ENCODE measurements at regions not wholly inside any gene's neighbourhood (a gene's known extent, or its start where the extent isn't known, plus 50 kb on each side); places are given as distances from the start of the nearest gene placed in this dataset.
A peak's percentile ranks its signal among the peaks of the same experiment; 100 is the strongest.

GRCh38 chr2:150144546-150145298 lies 342.7 kb downstream of the RND3 start:
- no peak overlapping the region for H3K4me3 ChIP-seq
- H3K4me2 ChIP-seq (ENCODE audit: unreplicated experiment) = no peak overlapping the region
- peaks cover 38% of the 10 kb centered on the region for H3K4me1 ChIP-seq (ENCODE audit: insufficient read depth)
- in situ Hi-C loops (cut with MboI) = no loop called here
- H4K20me1 ChIP-seq (ENCODE audit: insufficient read depth) = no peaks in the 10 kb centered on the region
- H3K27me3 ChIP-seq (replicated peaks; ENCODE audit: insufficient read depth) = no peaks in the 10 kb centered on the region
- no peaks in the 10 kb centered on the region for H3K79me2 ChIP-seq (ENCODE audit: insufficient read depth)
- H3K27ac ChIP-seq = no peak overlapping the region
- no peak overlapping the region for H3K9ac ChIP-seq
- H3K9me2 ChIP-seq (ENCODE audit: insufficient read depth) = no peaks in the 10 kb centered on the region
- H3F3A ChIP-seq (ENCODE audit: insufficient read depth) = peaks cover 32% of the 10 kb centered on the region
- DNase-seq = peak; percentile 67
- H3K9me3 ChIP-seq (ENCODE audit: low read depth) = no peaks in the 10 kb centered on the region
- TF ChIP-seq EZH2 (IDR thresholded peaks at IDR 0.05; ENCODE audit: insufficient read depth, poor library complexity, severe bottlenecking) (no peak), EZH2phosphoT487 (IDR thresholded peaks at IDR 0.05; ENCODE audit: insufficient read depth, low read depth) (no peak)
- 49 to 52% methylated on average over 2 of the region's 2 CpGs for WGBS, 2 experiments (ENCODE audit: low coverage in 1 of 2, low lambda C conversion rate in 2 of 2, missing lambda C conversion rate in 2 of 2)
- H2AFZ ChIP-seq = no peak overlapping the region
- H3K36me3 ChIP-seq (ENCODE audit: low read depth) = no peaks in the 10 kb centered on the region

- in situ Hi-C loops (cut with MboI) = no loop called here
Observed at GRCh38 chr2:150143087-150143536, 344.4 kb downstream of the RND3 start.

GRCh38 chr2:150142561-150142960 lies 344.9 kb downstream of the RND3 start:
- peaks cover 38% of the 10 kb centered on the region for H3K4me1 ChIP-seq (ENCODE audit: insufficient read depth)
- H3K9me2 ChIP-seq (ENCODE audit: insufficient read depth) = no peaks in the 10 kb centered on the region
- peaks cover 32% of the 10 kb centered on the region for H3F3A ChIP-seq (ENCODE audit: insufficient read depth)
- peak overlapping the region; percentile 49 for H3K4me2 ChIP-seq (ENCODE audit: unreplicated experiment)
- H3K27me3 ChIP-seq (replicated peaks; ENCODE audit: insufficient read depth) = no peaks in the 10 kb centered on the region
- H3K4me3 ChIP-seq = no peak overlapping the region
- no peaks in the 10 kb centered on the region for H3K9me3 ChIP-seq (ENCODE audit: low read depth)
- H3K9ac ChIP-seq = peak overlapping the region; percentile 36; the same call in 1 of the 2 replicates
- WGBS, 2 experiments (ENCODE audit: low coverage in 1 of 2, low lambda C conversion rate in 2 of 2, missing lambda C conversion rate in 2 of 2) = 97 to 100% methylated on average over 1 of the region's 1 CpG
- no peak overlapping the region for H2AFZ ChIP-seq
- DNase-seq = peak; percentile 83
- H4K20me1 ChIP-seq (ENCODE audit: insufficient read depth) = no peaks in the 10 kb centered on the region
- H3K79me2 ChIP-seq (ENCODE audit: insufficient read depth) = no peaks in the 10 kb centered on the region
- H3K36me3 ChIP-seq (ENCODE audit: low read depth) = no peaks in the 10 kb centered on the region
- in situ Hi-C loops (cut with MboI) = no loop called here
- H3K27ac ChIP-seq = peak overlapping the region; percentile 80
- no peak for TF ChIP-seq EZH2phosphoT487 (IDR thresholded peaks at IDR 0.05; ENCODE audit: insufficient read depth, low read depth)
- TF ChIP-seq EZH2 (IDR thresholded peaks at IDR 0.05; ENCODE audit: insufficient read depth, poor library complexity, severe bottlenecking) = no peak

More at GRCh38 chr2:150143087-150143536, 344.4 kb downstream of the RND3 start:
- Histone ChIP-seq H3K79me2 (ENCODE audit: insufficient read depth) (no peaks in the 10 kb centered on the region), H3K27ac (peak overlapping the region; percentile 80), H3K4me3 (no peak overlapping the region), H3F3A (ENCODE audit: insufficient read depth) (peaks cover 32% of the 10 kb centered on the region), H3K4me2 (ENCODE audit: unreplicated experiment) (peak overlapping the region; percentile 6), H3K9me2 (ENCODE audit: insufficient read depth) (no peaks in the 10 kb centered on the region), H3K27me3 (replicated peaks; ENCODE audit: insufficient read depth) (no peaks in the 10 kb centered on the region), H4K20me1 (ENCODE audit: insufficient read depth) (no peaks in the 10 kb centered on the region), H3K9me3 (ENCODE audit: low read depth) (no peaks in the 10 kb centered on the region), H3K4me1 (ENCODE audit: insufficient read depth) (peaks cover 38% of the 10 kb centered on the region), H3K9ac (no peak overlapping the region), H2AFZ (no peak overlapping the region), H3K36me3 (ENCODE audit: low read depth) (no peaks in the 10 kb centered on the region)
- WGBS, 2 experiments (ENCODE audit: low coverage in 1 of 2, low lambda C conversion rate in 2 of 2, missing lambda C conversion rate in 2 of 2) = 63 to 64% methylated on average over 7 of the region's 7 CpGs
- DNase-seq = peak; percentile 63
- TF ChIP-seq EZH2 (IDR thresholded peaks at IDR 0.05; ENCODE audit: insufficient read depth, poor library complexity, severe bottlenecking) (no peak), EZH2phosphoT487 (IDR thresholded peaks at IDR 0.05; ENCODE audit: insufficient read depth, low read depth) (no peak)

- Histone ChIP-seq H3K4me3 (no peak overlapping the region), H4K20me1 (ENCODE audit: insufficient read depth) (no peaks in the 10 kb centered on the region), H3K27me3 (replicated peaks; ENCODE audit: insufficient read depth) (no peaks in the 10 kb centered on the region), H2AFZ (no peak overlapping the region), H3K79me2 (ENCODE audit: insufficient read depth) (no peaks in the 10 kb centered on the region), H3K9ac (no peak overlapping the region), H3K36me3 (ENCODE audit: low read depth) (no peaks in the 10 kb centered on the region), H3F3A (ENCODE audit: insufficient read depth) (peaks cover 32% of the 10 kb centered on the region), H3K4me1 (ENCODE audit: insufficient read depth) (peaks cover 38% of the 10 kb centered on the region), H3K9me3 (ENCODE audit: low read depth) (no peaks in the 10 kb centered on the region), H3K27ac (peak overlapping the region; percentile 80), H3K4me2 (ENCODE audit: unreplicated experiment) (peak overlapping the region; percentile 49), H3K9me2 (ENCODE audit: insufficient read depth) (no peaks in the 10 kb centered on the region)
- peak; percentile 24 for DNase-seq
- no peak for TF ChIP-seq EZH2 (IDR thresholded peaks at IDR 0.05; ENCODE audit: insufficient read depth, poor library complexity, severe bottlenecking)
- no peak for TF ChIP-seq EZH2phosphoT487 (IDR thresholded peaks at IDR 0.05; ENCODE audit: insufficient read depth, low read depth)
- WGBS, 2 experiments (ENCODE audit: low coverage in 1 of 2, low lambda C conversion rate in 2 of 2, missing lambda C conversion rate in 2 of 2) = 40 to 42% methylated on average over 4 of the region's 4 CpGs
- in situ Hi-C loops (cut with MboI) = no loop called here
Observed at GRCh38 chr2:150141226-150142001, 346.1 kb downstream of the RND3 start.
